Thoracic aorta (tissue), 2 donors: ENCODE measurements at regions not wholly inside any gene's neighbourhood (a gene's known extent, or its start where the extent isn't known, plus 50 kb on each side); places are given as distances from the start of the nearest gene placed in this dataset.

Source experiments
- ATAC-seq: fragments of 150-250 bp; one replicate; pipeline ENCODE4 v1.8.0; 2017; ENCODE audit warnings: low read depth; ENCODE audit not compliant: insufficient number of reproducible peaks, low FRiP score
- DNase-seq: peaks from one replicate; pipeline ENCODE4 v3.0.0-alpha.2; 2020; ENCODE audit warnings: low spot score
- H3K27ac ChIP-seq, 2 donors: fragments of 200-600 bp; sonication (generic); 1 replicate in 1 of 2; 2 replicates in 1 of 2; pipeline ENCODE4 v1.5.1; 2016; ENCODE audit warnings: mild to moderate bottlenecking in 2 of 2, moderate library complexity in 2 of 2
- H3K27me3 ChIP-seq: fragments of 200-600 bp; sonication (generic); replicated peaks from 2 replicates; pipeline ENCODE4 v1.6.0; 2016; ENCODE audit warnings: mild to moderate bottlenecking; ENCODE audit not compliant: insufficient read depth
- H3K36me3 ChIP-seq: fragments of 200-600 bp; sonication (generic); one replicate; pipeline ENCODE4 v1.5.1; 2016
- H3K4me1 ChIP-seq, 2 donors: fragments of 200-600 bp; sonication (generic); 1 replicate in 1 of 2; 2 replicates in 1 of 2; pipeline versions ENCODE4 v1.5.1 to v1.6.0; 2016; ENCODE audit warnings: low read depth in 2 of 2, mild to moderate bottlenecking in 1 of 2; ENCODE audit not compliant: control insufficient read depth in 1 of 2
- H3K4me3 ChIP-seq: fragments of 200-600 bp; sonication (generic); 2 replicates; pipeline ENCODE4 v1.5.1; 2016; ENCODE audit warnings: mild to moderate bottlenecking
- H3K9me3 ChIP-seq: fragments of 200-600 bp; sonication (generic); 2 replicates; pipeline ENCODE4 v1.5.1; 2016
- TF ChIP-seq, protein P1 (sequence below): fragments of 200-600 bp; sonication (generic); IDR thresholded peaks from one replicate; pipeline ENCODE4 v1.5.1; 2019; ENCODE audit warnings: antibody characterized with exemption

- Histone ChIP-seq H3K27me3 (no peaks in the 10 kb centered on the region), H3K9me3 (no peaks in the 10 kb centered on the region), H3K36me3 (peaks cover 3% of the 10 kb centered on the region), H3K4me1 (no peaks in the 10 kb centered on the region), H3K4me3 (no peak overlapping the region), H3K27ac (no peak overlapping the region)
- TF ChIP-seq, protein P1, sequence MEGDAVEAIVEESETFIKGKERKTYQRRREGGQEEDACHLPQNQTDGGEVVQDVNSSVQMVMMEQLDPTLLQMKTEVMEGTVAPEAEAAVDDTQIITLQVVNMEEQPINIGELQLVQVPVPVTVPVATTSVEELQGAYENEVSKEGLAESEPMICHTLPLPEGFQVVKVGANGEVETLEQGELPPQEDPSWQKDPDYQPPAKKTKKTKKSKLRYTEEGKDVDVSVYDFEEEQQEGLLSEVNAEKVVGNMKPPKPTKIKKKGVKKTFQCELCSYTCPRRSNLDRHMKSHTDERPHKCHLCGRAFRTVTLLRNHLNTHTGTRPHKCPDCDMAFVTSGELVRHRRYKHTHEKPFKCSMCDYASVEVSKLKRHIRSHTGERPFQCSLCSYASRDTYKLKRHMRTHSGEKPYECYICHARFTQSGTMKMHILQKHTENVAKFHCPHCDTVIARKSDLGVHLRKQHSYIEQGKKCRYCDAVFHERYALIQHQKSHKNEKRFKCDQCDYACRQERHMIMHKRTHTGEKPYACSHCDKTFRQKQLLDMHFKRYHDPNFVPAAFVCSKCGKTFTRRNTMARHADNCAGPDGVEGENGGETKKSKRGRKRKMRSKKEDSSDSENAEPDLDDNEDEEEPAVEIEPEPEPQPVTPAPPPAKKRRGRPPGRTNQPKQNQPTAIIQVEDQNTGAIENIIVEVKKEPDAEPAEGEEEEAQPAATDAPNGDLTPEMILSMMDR, result no peak
- DNase-seq, result no peak
- ATAC-seq, result no peak
Observed at GRCh38 chrX:74216421-74216820, 87.6 kb upstream of the ZCCHC13 start.

- ATAC-seq, result no peak
- TF ChIP-seq, protein P1, result no peak
- no peak for DNase-seq
- Histone ChIP-seq H3K27me3 (no peaks in the 10 kb centered on the region), H3K4me1 (no peaks in the 10 kb centered on the region), H3K9me3 (no peaks in the 10 kb centered on the region), H3K4me3 (no peak overlapping the region), H3K36me3 (peaks cover 6% of the 10 kb centered on the region), H3K27ac (no peak overlapping the region)
Observed at GRCh38 chrX:74211911-74212310, 92.1 kb upstream of the ZCCHC13 start.

GRCh38 chrX:74207539-74207938 is 96.4 kb upstream of the ZCCHC13 start:
- TF ChIP-seq, protein P1, result no peak
- no peak for ATAC-seq
- DNase-seq, result no peak
- no peak overlapping the region for H3K27ac ChIP-seq
- no peaks in the 10 kb centered on the region for H3K27me3 ChIP-seq
- H3K36me3 ChIP-seq, result peaks cover 3% of the 10 kb centered on the region
- no peaks in the 10 kb centered on the region for H3K4me1 ChIP-seq
- no peak overlapping the region for H3K4me3 ChIP-seq
- no peaks in the 10 kb centered on the region for H3K9me3 ChIP-seq

- ATAC-seq (no peak), DNase-seq (no peak)
- Histone ChIP-seq H3K36me3 (no peaks in the 10 kb centered on the region), H3K27ac (no peak overlapping the region), H3K4me1 (no peaks in the 10 kb centered on the region), H3K27me3 (no peaks in the 10 kb centered on the region), H3K9me3 (no peaks in the 10 kb centered on the region), H3K4me3 (no peak overlapping the region)
- TF ChIP-seq, protein P1, result no peak
Observed at GRCh38 chrX:74195605-74196004, 108.4 kb upstream of the ZCCHC13 start.

GRCh38 chrX:74195120-74195519 is 108.9 kb upstream of the ZCCHC13 start:
- H3K9me3 ChIP-seq, result no peaks in the 10 kb centered on the region
- H3K27ac ChIP-seq, result no peak overlapping the region
- no peak for ATAC-seq
- no peak for DNase-seq
- H3K4me1 ChIP-seq, result no peaks in the 10 kb centered on the region
- H3K36me3 ChIP-seq, result no peaks in the 10 kb centered on the region
- H3K27me3 ChIP-seq, result no peaks in the 10 kb centered on the region
- TF ChIP-seq, protein P1, result no peak
- H3K4me3 ChIP-seq, result no peak overlapping the region
